ENCODE measurements at regions not wholly inside any gene's neighbourhood (a gene's known extent, or its start where the extent isn't known, plus 50 kb on each side); places are given as distances from the start of the nearest gene placed in this dataset.

GRCh38 chr2:222146488-222146887 lies 152.3 kb downstream of the PAX3 start:
- DNase-seq = no peak

- DNase-seq = no peak
Observed at GRCh38 chr2:222142027-222142426, 156.8 kb downstream of the PAX3 start.

- DNase-seq = no peak
Observed at GRCh38 chr2:222136106-222136630, 162.6 kb downstream of the PAX3 start.

GRCh38 chr2:222134654-222135053 lies 164.1 kb downstream of the PAX3 start:
- DNase-seq = no peak

- no peak for DNase-seq
Observed at GRCh38 chr2:222133897-222134296, 164.9 kb downstream of the PAX3 start.

GRCh38 chr2:222130855-222131254 lies 167.9 kb downstream of the PAX3 start:
- no peak for DNase-seq

GRCh38 chr2:222127660-222128059 lies 171.1 kb downstream of the PAX3 start:
- no peak for DNase-seq

GRCh38 chr2:222120933-222121332 lies 177.9 kb downstream of the PAX3 start:
- DNase-seq = no peak

- DNase-seq = no peak
Observed at GRCh38 chr2:222115296-222115695, 183.5 kb downstream of the PAX3 start.

- no peak for DNase-seq
Observed at GRCh38 chr2:222108957-222109585, 189.7 kb downstream of the PAX3 start.

- no peak for DNase-seq
Observed at GRCh38 chr2:222108497-222108896, 190.3 kb downstream of the PAX3 start.

GRCh38 chr2:222105046-222105445 lies 193.8 kb downstream of the PAX3 start:
- DNase-seq = no peak

- no peak for DNase-seq
Observed at GRCh38 chr2:222102575-222103349, 196.0 kb downstream of the PAX3 start.

GRCh38 chr2:222100704-222101699 lies 197.8 kb downstream of the PAX3 start:
- no peak for DNase-seq

GRCh38 chr2:222088561-222088960 lies 210.2 kb downstream of the PAX3 start:
- DNase-seq = no peak

GRCh38 chr2:222087998-222088397 lies 210.8 kb downstream of the PAX3 start:
- no peak for DNase-seq

- DNase-seq = no peak
Observed at GRCh38 chr2:222082201-222082600, 216.6 kb downstream of the PAX3 start.

GRCh38 chr2:222080141-222080540 lies 218.7 kb downstream of the PAX3 start:
- DNase-seq = no peak

- no peak for DNase-seq
Observed at GRCh38 chr2:222076973-222077690, 221.7 kb downstream of the PAX3 start.

- no peak for DNase-seq
Observed at GRCh38 chr2:222074674-222075073, 224.1 kb downstream of the PAX3 start.

- DNase-seq = no peak
Observed at GRCh38 chr2:222071911-222072310, 226.9 kb downstream of the PAX3 start.

GRCh38 chr2:222064286-222064685 lies 234.5 kb downstream of the PAX3 start:
- DNase-seq = no peak
